ENCODE measurements at regions not wholly inside any gene's neighbourhood (a gene's known extent, or its start where the extent isn't known, plus 50 kb on each side); places are given as distances from the start of the nearest gene placed in this dataset.

DNA sequence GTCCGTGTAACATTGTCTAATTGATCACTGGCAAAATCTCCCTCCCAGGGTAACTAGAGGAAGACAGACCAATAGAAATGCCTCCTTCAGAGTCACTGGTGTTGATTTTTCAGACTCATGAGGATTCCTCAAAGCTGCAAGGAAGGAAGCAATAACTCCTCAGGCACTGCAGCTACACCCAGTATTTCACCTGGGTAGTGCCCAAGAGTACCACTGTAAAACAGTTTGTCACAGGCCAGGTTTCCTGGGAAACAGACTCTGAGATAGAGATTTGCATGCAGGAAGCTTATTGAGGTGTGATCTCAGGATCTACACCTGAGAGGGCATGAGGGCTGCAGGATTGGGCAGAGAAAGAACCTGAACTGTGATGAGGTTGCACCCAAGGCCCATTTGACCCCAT lies 240.7 kb upstream of the ATP6AP2 start:
- intact Hi-C loops (cut with DNase I) = no loop called here
- TF ChIP-seq POLR2A (IDR thresholded peaks at IDR 0.05) = no peak
- TF ChIP-seq, protein P1, sequence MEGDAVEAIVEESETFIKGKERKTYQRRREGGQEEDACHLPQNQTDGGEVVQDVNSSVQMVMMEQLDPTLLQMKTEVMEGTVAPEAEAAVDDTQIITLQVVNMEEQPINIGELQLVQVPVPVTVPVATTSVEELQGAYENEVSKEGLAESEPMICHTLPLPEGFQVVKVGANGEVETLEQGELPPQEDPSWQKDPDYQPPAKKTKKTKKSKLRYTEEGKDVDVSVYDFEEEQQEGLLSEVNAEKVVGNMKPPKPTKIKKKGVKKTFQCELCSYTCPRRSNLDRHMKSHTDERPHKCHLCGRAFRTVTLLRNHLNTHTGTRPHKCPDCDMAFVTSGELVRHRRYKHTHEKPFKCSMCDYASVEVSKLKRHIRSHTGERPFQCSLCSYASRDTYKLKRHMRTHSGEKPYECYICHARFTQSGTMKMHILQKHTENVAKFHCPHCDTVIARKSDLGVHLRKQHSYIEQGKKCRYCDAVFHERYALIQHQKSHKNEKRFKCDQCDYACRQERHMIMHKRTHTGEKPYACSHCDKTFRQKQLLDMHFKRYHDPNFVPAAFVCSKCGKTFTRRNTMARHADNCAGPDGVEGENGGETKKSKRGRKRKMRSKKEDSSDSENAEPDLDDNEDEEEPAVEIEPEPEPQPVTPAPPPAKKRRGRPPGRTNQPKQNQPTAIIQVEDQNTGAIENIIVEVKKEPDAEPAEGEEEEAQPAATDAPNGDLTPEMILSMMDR (IDR thresholded peaks at IDR 0.05) = no peak
- TF ChIP-seq POLR2AphosphoS5 (IDR thresholded peaks at IDR 0.05) = no peak
- 71% methylated on average over 1 of the region's 1 CpG for WGBS
- Histone ChIP-seq H3K4me3 (no peak overlapping the region), H3K9me3 (no peaks in the 10 kb centered on the region), H3K27me3 (replicated peaks; ENCODE audit: insufficient read depth) (no peaks in the 10 kb centered on the region), H3K27ac (no peak overlapping the region), H3K4me1 (replicated peaks) (no peaks in the 10 kb centered on the region), H3K36me3 (no peaks in the 10 kb centered on the region)
- DNase-seq (ENCODE audit: low spot score) = no peak

- no peaks in the 10 kb centered on the region for H3K36me3 ChIP-seq
- WGBS = 55% methylated on average over 3 of the region's 3 CpGs
These were observed 235.6 kb upstream of the BCOR start for GRCh38 chrX:40333344-40333743.

DNA sequence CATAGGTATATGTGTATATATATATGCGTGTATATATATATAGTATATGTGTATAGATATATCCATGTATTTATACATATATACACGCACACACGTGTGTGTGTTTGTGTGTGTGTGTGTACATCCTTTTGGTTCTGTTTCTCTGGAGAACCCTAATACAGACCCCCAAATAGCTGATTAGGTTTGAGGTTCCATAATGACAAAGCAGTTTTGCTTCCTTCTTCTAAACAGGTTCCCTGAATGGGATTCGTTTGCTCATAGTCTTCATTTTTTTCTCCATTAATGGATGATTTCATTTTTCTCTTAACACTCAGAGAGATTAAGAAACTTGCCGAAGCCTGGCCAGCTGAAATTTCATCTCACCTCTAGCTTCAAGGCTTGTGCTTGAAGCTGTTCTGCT lies 234.0 kb upstream of the BCOR start:
- Histone ChIP-seq H3K4me1 (replicated peaks) (no peaks in the 10 kb centered on the region), H3K9me3 (no peaks in the 10 kb centered on the region), H3K27ac (no peak overlapping the region), H3K36me3 (no peaks in the 10 kb centered on the region), H3K27me3 (replicated peaks; ENCODE audit: insufficient read depth) (no peaks in the 10 kb centered on the region), H3K4me3 (no peak overlapping the region)
- WGBS = 77% methylated on average over 5 of the region's 5 CpGs
- intact Hi-C loops (cut with DNase I) = no loop called here
- DNase-seq (ENCODE audit: low spot score) = no peak
- TF ChIP-seq POLR2A (IDR thresholded peaks at IDR 0.05) = no peak
- no peak for TF ChIP-seq POLR2AphosphoS5 (IDR thresholded peaks at IDR 0.05)
- TF ChIP-seq, protein P1 (IDR thresholded peaks at IDR 0.05) = no peak

More at GRCh38 chrX:40333344-40333743, 235.6 kb upstream of the BCOR start:
- Histone ChIP-seq H3K27me3 (replicated peaks; ENCODE audit: insufficient read depth) (no peaks in the 10 kb centered on the region), H3K9me3 (no peaks in the 10 kb centered on the region), H3K4me1 (replicated peaks) (no peaks in the 10 kb centered on the region), H3K27ac (no peak overlapping the region), H3K4me3 (no peak overlapping the region)
- DNase-seq (ENCODE audit: low spot score) = no peak
- intact Hi-C loops (cut with DNase I) = no loop called here
- TF ChIP-seq POLR2AphosphoS5 (IDR thresholded peaks at IDR 0.05) = no peak
- TF ChIP-seq, protein P1 (IDR thresholded peaks at IDR 0.05) = no peak
- no peak for TF ChIP-seq POLR2A (IDR thresholded peaks at IDR 0.05)

DNA sequence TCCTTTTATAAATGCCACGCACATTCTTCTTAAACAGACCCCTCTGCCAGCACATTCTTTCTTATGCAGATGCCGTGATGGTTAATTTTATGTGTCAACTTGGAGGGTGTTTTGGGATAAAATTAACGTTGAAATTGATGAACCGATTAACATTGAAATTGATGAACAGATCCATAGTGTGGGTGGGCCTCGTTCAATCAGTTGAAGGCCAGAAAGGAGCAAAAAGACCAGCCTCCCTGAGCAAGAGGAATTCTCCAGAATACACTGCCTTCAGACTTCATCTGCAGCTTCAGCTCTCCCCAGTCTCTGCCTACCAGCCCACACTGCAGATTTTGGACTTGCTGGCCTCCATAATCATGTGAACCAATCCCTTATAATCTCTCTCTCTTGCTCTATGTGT lies 233.6 kb upstream of the BCOR start:
- H3K9me3 ChIP-seq = no peaks in the 10 kb centered on the region
- intact Hi-C loops (cut with DNase I) = no loop called here
- 90% methylated on average over 5 of the region's 5 CpGs for WGBS
- no peak for DNase-seq (ENCODE audit: low spot score)
- no peaks in the 10 kb centered on the region for H3K4me1 ChIP-seq (replicated peaks)
- H3K27ac ChIP-seq = no peak overlapping the region
- no peak overlapping the region for H3K4me3 ChIP-seq
- no peaks in the 10 kb centered on the region for H3K27me3 ChIP-seq (replicated peaks; ENCODE audit: insufficient read depth)
- no peaks in the 10 kb centered on the region for H3K36me3 ChIP-seq
- TF ChIP-seq POLR2A (IDR thresholded peaks at IDR 0.05) (no peak), POLR2AphosphoS5 (IDR thresholded peaks at IDR 0.05) (no peak)
- TF ChIP-seq, protein P1 (IDR thresholded peaks at IDR 0.05) = no peak

DNA sequence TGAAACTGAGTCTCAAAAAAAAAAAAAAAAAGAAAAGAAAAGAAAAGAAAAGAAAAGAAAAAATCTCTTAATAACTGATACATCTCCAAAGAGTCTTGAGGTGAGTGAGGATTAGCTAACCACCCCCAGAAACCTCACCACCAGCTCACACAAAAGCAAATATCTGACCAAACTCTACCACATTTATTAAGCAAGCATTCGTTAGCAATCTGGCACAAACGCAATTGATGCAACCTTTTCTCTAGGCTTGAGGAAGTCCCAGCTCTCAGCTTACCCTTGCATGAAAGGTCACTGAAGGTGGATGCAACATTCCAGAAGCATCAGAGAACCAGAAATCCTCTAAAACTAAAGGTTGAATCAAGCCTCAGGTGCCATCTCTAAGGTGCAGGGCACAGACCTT lies 231.9 kb upstream of the BCOR start:
- H3K36me3 ChIP-seq = no peaks in the 10 kb centered on the region
- TF ChIP-seq, protein P1 (IDR thresholded peaks at IDR 0.05) = no peak
- TF ChIP-seq POLR2AphosphoS5 (IDR thresholded peaks at IDR 0.05) (no peak), POLR2A (IDR thresholded peaks at IDR 0.05) (no peak)
- 86% methylated on average over 2 of the region's 2 CpGs for WGBS
- no peaks in the 10 kb centered on the region for H3K9me3 ChIP-seq
- no peak for DNase-seq (ENCODE audit: low spot score)
- H3K27me3 ChIP-seq (replicated peaks; ENCODE audit: insufficient read depth) = no peaks in the 10 kb centered on the region
- intact Hi-C loops (cut with DNase I) = no loop called here
- no peaks in the 10 kb centered on the region for H3K4me1 ChIP-seq (replicated peaks)
- H3K4me3 ChIP-seq = no peak overlapping the region
- no peak overlapping the region for H3K27ac ChIP-seq
